Breast epithelium (tissue), 4 donors: ENCODE measurements at regions not wholly inside any gene's neighbourhood (a gene's known extent, or its start where the extent isn't known, plus 50 kb on each side); places are given as distances from the start of the nearest gene placed in this dataset.

Experiments
- DNase-seq, 2 donors: peaks; one replicate each; pipeline ENCODE4 v3.0.0-alpha.2; 2019; ENCODE audit warnings: low spot score in 2 of 2
- H3K27ac ChIP-seq, 2 donors: fragments of 200-600 bp; sonication (generic) in 1 of 2; one replicate each; pipeline ENCODE4 v1.5.1; 2016 to 2019; ENCODE audit warnings: mild to moderate bottlenecking in 1 of 2
- H3K27me3 ChIP-seq, 2 donors: fragments of 200-600 bp; sonication (generic) in 1 of 2; one replicate each; pipeline versions ENCODE4 v1.5.1 to v1.6.0; 2017 to 2019; ENCODE audit warnings: control low read depth in 1 of 2, mild to moderate bottlenecking in 1 of 2
- H3K36me3 ChIP-seq: fragments of 200-600 bp; one replicate; pipeline ENCODE4 v1.5.1; 2019
- H3K4me1 ChIP-seq, 2 donors: fragments of 200-600 bp; sonication (generic); one replicate each; pipeline ENCODE4 v1.5.1; 2016 to 2019; ENCODE audit warnings: control low read depth in 1 of 2
- H3K4me3 ChIP-seq, 3 donors: fragments of 200-600 bp; sonication (generic); 1 replicate in 2 of 3; 2 replicates in 1 of 3; pipeline ENCODE4 v1.5.1; 2016 to 2019; ENCODE audit warnings: mild to moderate bottlenecking in 3 of 3, moderate library complexity in 2 of 3
- H3K9me3 ChIP-seq, 2 donors: fragments of 200-600 bp; sonication (generic) in 1 of 2; one replicate each; pipeline ENCODE4 v1.5.1; 2016 to 2019; ENCODE audit warnings: control low read depth in 1 of 2
- CTCF ChIP-seq, 3 donors: fragments of 450-650 bp; IDR thresholded peaks; one replicate each; pipeline ENCODE4 v1.5.1; 2016 to 2017; ENCODE audit warnings: antibody characterized with exemption in 3 of 3, mild to moderate bottlenecking in 3 of 3, moderate library complexity in 3 of 3
- POLR2A ChIP-seq: fragments of 450-650 bp; IDR thresholded peaks from one replicate; pipeline ENCODE4 v1.6.1; 2016; ENCODE audit warnings: antibody characterized with exemption, mild to moderate bottlenecking, moderate library complexity
- POLR2AphosphoS5 ChIP-seq, 3 donors: sonication (generic); formaldehyde crosslinking; IDR thresholded peaks; one replicate each; pipeline ENCODE4 v1.6.1; 2017; ENCODE audit warnings: antibody characterized with exemption in 3 of 3
- intact Hi-C: fragments of 100-400 bp; cut with DNase I; formaldehyde crosslinking; loops from one replicate; pipeline ENCODE4 v1.15.1; 2023; ENCODE audit warnings: low total_unique reads

GRCh38 chr5:125263356-125263755 is 516.9 kb upstream of the ZNF608 start:
- Histone ChIP-seq H3K36me3 (no peaks in the 10 kb centered on the region), H3K9me3 (no peaks in the 10 kb centered on the region), H3K27ac (no peak overlapping the region), H3K4me1 (no peaks in the 10 kb centered on the region), H3K27me3 (no peaks in the 10 kb centered on the region), H3K4me3 (no peak overlapping the region)
- intact Hi-C loops = no loop called here
- TF ChIP-seq POLR2A (no peak), CTCF (IDR thresholded peaks at IDR 0.05) (no peak), POLR2AphosphoS5 (IDR thresholded peaks at IDR 0.05) (no peak)
- no peak for DNase-seq

- intact Hi-C loops = no loop called here
- Histone ChIP-seq H3K27ac (no peak overlapping the region), H3K9me3 (no peaks in the 10 kb centered on the region), H3K4me1 (no peaks in the 10 kb centered on the region), H3K4me3 (no peak overlapping the region), H3K27me3 (no peaks in the 10 kb centered on the region), H3K36me3 (no peaks in the 10 kb centered on the region)
- no peak for DNase-seq
- TF ChIP-seq CTCF (IDR thresholded peaks at IDR 0.05) (no peak), POLR2AphosphoS5 (IDR thresholded peaks at IDR 0.05) (no peak), POLR2A (no peak)
These were observed 519.7 kb upstream of the ZNF608 start for GRCh38 chr5:125266106-125266505.

GRCh38 chr5:125267636-125268248 is 521.3 kb upstream of the ZNF608 start:
- no peak overlapping the region for H3K27ac ChIP-seq
- no peaks in the 10 kb centered on the region for H3K4me1 ChIP-seq
- intact Hi-C loops = no loop called here

GRCh38 chr5:125269926-125270325 is 523.5 kb upstream of the ZNF608 start:
- intact Hi-C loops = no loop called here
- TF ChIP-seq POLR2A (no peak), POLR2AphosphoS5 (IDR thresholded peaks at IDR 0.05) (no peak), CTCF (IDR thresholded peaks at IDR 0.05) (no peak)

More at GRCh38 chr5:125267636-125268248, 521.3 kb upstream of the ZNF608 start:
- no peaks in the 10 kb centered on the region for H3K36me3 ChIP-seq
- no peaks in the 10 kb centered on the region for H3K9me3 ChIP-seq
- TF ChIP-seq POLR2AphosphoS5 (IDR thresholded peaks at IDR 0.05) (no peak), POLR2A (no peak), CTCF (IDR thresholded peaks at IDR 0.05) (no peak)
- H3K27me3 ChIP-seq = no peaks in the 10 kb centered on the region
- H3K4me3 ChIP-seq = no peak overlapping the region
- no peak for DNase-seq

GRCh38 chr5:125272357-125272756 is 525.9 kb upstream of the ZNF608 start:
- Histone ChIP-seq H3K4me3 (no peak overlapping the region), H3K4me1 (no peaks in the 10 kb centered on the region), H3K27me3 (no peaks in the 10 kb centered on the region), H3K36me3 (no peaks in the 10 kb centered on the region), H3K27ac (no peak overlapping the region), H3K9me3 (no peaks in the 10 kb centered on the region)
- intact Hi-C loops = no loop called here
- TF ChIP-seq CTCF (IDR thresholded peaks at IDR 0.05) = no peak
- TF ChIP-seq POLR2AphosphoS5 (IDR thresholded peaks at IDR 0.05) = no peak
- TF ChIP-seq POLR2A = no peak
- no peak for DNase-seq

More at GRCh38 chr5:125269926-125270325, 523.5 kb upstream of the ZNF608 start:
- DNase-seq = no peak
- Histone ChIP-seq H3K36me3 (no peaks in the 10 kb centered on the region), H3K4me1 (no peaks in the 10 kb centered on the region), H3K9me3 (no peaks in the 10 kb centered on the region), H3K27me3 (no peaks in the 10 kb centered on the region), H3K4me3 (no peak overlapping the region), H3K27ac (no peak overlapping the region)
